ENCODE measurements at regions not wholly inside any gene's neighbourhood (a gene's known extent, or its start where the extent isn't known, plus 50 kb on each side); places are given as distances from the start of the nearest gene placed in this dataset.

GRCh38 chr10:118966850-118967125 is 62.7 kb upstream of the NANOS1 start:
- no peak for TF ChIP-seq POLR2A (IDR thresholded peaks at IDR 0.05; ENCODE audit: low read length)
- no peak for TF ChIP-seq GATA1 (IDR thresholded peaks at IDR 0.05; ENCODE audit: low read depth, low read length)

All from erythroblast (primary cell).